IMR-90 (cell line): ENCODE measurements at regions not wholly inside any gene's neighbourhood (a gene's known extent, or its start where the extent isn't known, plus 50 kb on each side); places are given as distances from the start of the nearest gene placed in this dataset.

ENCODE experiments used
- BHLHE40 ChIP-seq: fragments of 150-350 bp; IDR thresholded peaks from 2 replicates; pipeline ENCODE4 v1.6.1; 2016; ENCODE audit warnings: mild to moderate bottlenecking, low read depth, low read length
- CEBPB ChIP-seq: IDR thresholded peaks from 2 replicates; pipeline ENCODE4 v1.6.1; 2012; ENCODE audit warnings: low read depth, low read length, improper control_type of control experiment
- CHD1 ChIP-seq: IDR thresholded peaks from 2 replicates; pipeline ENCODE4 v1.6.1; 2012; ENCODE audit warnings: low read depth, low read length, improper control_type of control experiment
- CTCF ChIP-seq: conservative IDR thresholded peaks from 2 replicates; pipeline ENCODE4 v1.5.1; 2012; ENCODE audit warnings: mild to moderate bottlenecking, low read depth, low read length, improper control_type of control experiment
- MAFK ChIP-seq: IDR thresholded peaks from 2 replicates; pipeline ENCODE4 v1.6.1; 2012; ENCODE audit warnings: low read depth, low read length, improper control_type of control experiment
- MAZ ChIP-seq: IDR thresholded peaks from 2 replicates; pipeline ENCODE4 v1.6.1; 2012; ENCODE audit warnings: low read depth, mild to moderate bottlenecking, low read length, improper control_type of control experiment, moderate library complexity, borderline replicate concordance
- POLR2A ChIP-seq: IDR thresholded peaks from 2 replicates; pipeline ENCODE4 v1.6.1; 2012; ENCODE audit warnings: mild to moderate bottlenecking, low read depth, low read length
- RFX5 ChIP-seq: IDR thresholded peaks from 2 replicates; pipeline ENCODE4 v1.8.0; 2012; ENCODE audit warnings: low read depth, mild to moderate bottlenecking, low read length, moderate library complexity

- TF ChIP-seq CTCF (peak; percentile 67), BHLHE40 (no peak), POLR2A (no peak), RFX5 (no peak), CHD1 (no peak), CEBPB (no peak), MAZ (no peak), MAFK (no peak)
Measured at GRCh38 chr3:124281453-124282316, 289.8 kb upstream of the ROPN1 start.
